Stomach (tissue), 8 donors: ENCODE measurements at regions not wholly inside any gene's neighbourhood (a gene's known extent, or its start where the extent isn't known, plus 50 kb on each side); places are given as distances from the start of the nearest gene placed in this dataset.

Experiments used
- DNase-seq, 2 donors: peaks; one replicate each; pipeline versions ENCODE4 v3.0.0 to v3.0.0-alpha.2; 2013 to 2019
- H3K27ac ChIP-seq, 5 donors: fragments of 200-600 bp in 4 of 5; sonication (generic) in 4 of 5; one replicate each; pipeline ENCODE4 v1.5.1; 2013 to 2019; ENCODE audit warnings: mild to moderate bottlenecking in 1 of 5, moderate library complexity in 1 of 5
- H3K27me3 ChIP-seq, 3 donors: fragments of 200-600 bp; sonication (generic); one replicate each; pipeline ENCODE4 v1.5.1; 2017 to 2019; ENCODE audit warnings: mixed run types in 1 of 3
- H3K36me3 ChIP-seq, 4 donors: fragments of 200-600 bp; sonication (generic); 1 replicate in 3 of 4; 2 replicates in 1 of 4; pipeline ENCODE4 v1.5.1; 2016 to 2019
- H3K4me1 ChIP-seq, 4 donors: fragments of 200-600 bp; sonication (generic); one replicate each; pipeline ENCODE4 v1.5.1; 2016 to 2019
- H3K4me3 ChIP-seq, 4 donors: fragments of 200-600 bp; sonication (generic) in 3 of 4; one replicate each; pipeline ENCODE4 v1.5.1; 2016 to 2019; ENCODE audit warnings: mild to moderate bottlenecking in 1 of 4
- H3K9me3 ChIP-seq, 4 donors: fragments of 200-600 bp; sonication (generic); one replicate each; pipeline ENCODE4 v1.5.1; 2016 to 2019
- CTCF ChIP-seq, 7 experiments: fragments of 450-650 bp in 4 of 7; fragments of 200-600 bp in 3 of 7; sonication (generic) in 3 of 7; IDR thresholded peaks; one replicate each; pipeline ENCODE4 v1.5.1; 2016 to 2019; ENCODE audit warnings: antibody characterized with exemption in 7 of 7, control low read depth in 2 of 7, mild to moderate bottlenecking in 1 of 7
- EP300 ChIP-seq: sonication (generic); formaldehyde crosslinking; IDR thresholded peaks from one replicate; pipeline ENCODE4 v1.6.1; 2017; ENCODE audit warnings: antibody characterized with exemption
- POLR2A ChIP-seq, 4 donors: fragments of 450-650 bp; IDR thresholded peaks; one replicate each; pipeline ENCODE4 v1.6.1; 2016; ENCODE audit warnings: antibody characterized with exemption in 4 of 4, control low read depth in 2 of 4, mild to moderate bottlenecking in 1 of 4, moderate library complexity in 1 of 4
- POLR2AphosphoS5 ChIP-seq, 3 donors: sonication (generic); formaldehyde crosslinking; IDR thresholded peaks; one replicate each; pipeline ENCODE4 v1.6.1; 2016; ENCODE audit warnings: antibody characterized with exemption in 3 of 3
- WGBS, 5 donors: extraction: QIAGEN DNeasy Blood & Tissue Kit in 3 of 5; methylation state at CpG; one replicate each; pipeline versions ENCODE4 v1.1.5 to v1.1.7; 2013 to 2018; 5-methylcytosine and 5-hydroxymethylcytosine counted together
- intact Hi-C: fragments of 100-400 bp; cut with DNase I; formaldehyde crosslinking; loops from one replicate; pipeline ENCODE4 v1.15.1; 2023; ENCODE audit warnings: low total_unique reads
- donor health status: healthy with polysubstance abuse.
- donor health status: Bipolar disorder and iron deficiency.
- donor health status: healthy.

- Histone ChIP-seq H3K9me3 (no peaks in the 10 kb centered on the region), H3K27ac (no peak overlapping the region), H3K27me3 (no peaks in the 10 kb centered on the region), H3K4me3 (no peak overlapping the region), H3K4me1 (no peaks in the 10 kb centered on the region), H3K36me3 (no peaks in the 10 kb centered on the region)
- DNase-seq, result no peak
- TF ChIP-seq CTCF (IDR thresholded peaks at IDR 0.05) (no peak), EP300 (no peak), POLR2A (IDR thresholded peaks at IDR 0.05) (no peak), POLR2AphosphoS5 (IDR thresholded peaks at IDR 0.05) (no peak)
- intact Hi-C loops, result no loop called here
- 32 to 73% (median 60%) methylated on average over 1 of the region's 1 CpG for WGBS, 5 donors
Observed at GRCh38 chr11:80420374-80420773, 979.5 kb upstream of the TENM4 start.

DNA sequence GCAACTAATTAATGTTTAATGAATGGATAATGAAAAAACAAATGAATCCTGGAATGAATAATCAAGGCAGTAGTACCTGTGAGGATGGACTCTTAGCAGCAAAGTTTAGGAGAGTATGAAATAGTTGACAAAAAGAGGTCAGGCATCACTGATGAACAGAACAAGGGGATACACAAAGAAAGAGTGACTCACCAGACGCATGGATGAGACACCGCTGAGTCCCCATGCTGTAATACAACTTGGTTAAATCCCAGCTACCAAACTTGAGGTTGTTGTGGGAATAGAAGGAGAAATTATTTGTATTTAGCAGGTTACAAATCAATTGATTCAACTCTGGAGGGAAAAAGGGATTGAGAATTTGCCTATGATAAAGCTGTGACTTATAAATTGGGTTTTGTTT is 976.9 kb upstream of the TENM4 start:
- Histone ChIP-seq H3K4me1 (no peaks in the 10 kb centered on the region), H3K4me3 (no peak overlapping the region), H3K9me3 (no peaks in the 10 kb centered on the region), H3K27me3 (no peaks in the 10 kb centered on the region), H3K27ac (no peak overlapping the region), H3K36me3 (no peaks in the 10 kb centered on the region)
- intact Hi-C loops, result no loop called here
- no peak for DNase-seq
- TF ChIP-seq POLR2A (IDR thresholded peaks at IDR 0.05) (no peak), CTCF (IDR thresholded peaks at IDR 0.05) (no peak), POLR2AphosphoS5 (IDR thresholded peaks at IDR 0.05) (no peak)
- 72 to 99% (median 92%) methylated on average over 2 of the region's 2 CpGs for WGBS, 5 donors

GRCh38 chr11:80415580-80415979 is 974.8 kb upstream of the TENM4 start:
- intact Hi-C loops, result no loop called here
- H3K36me3 ChIP-seq, result no peaks in the 10 kb centered on the region
- no peak overlapping the region for H3K4me3 ChIP-seq
- no peak overlapping the region for H3K27ac ChIP-seq
- H3K9me3 ChIP-seq, result peaks cover 0 to 4% (median 0%) of the 10 kb centered on the region in 4 donors
- H3K4me1 ChIP-seq, result no peaks in the 10 kb centered on the region
- WGBS, 5 donors, result 92 to 97% (median 93%) methylated on average over 2 of the region's 2 CpGs
- no peaks in the 10 kb centered on the region for H3K27me3 ChIP-seq
- TF ChIP-seq POLR2AphosphoS5 (IDR thresholded peaks at IDR 0.05) (no peak), POLR2A (IDR thresholded peaks at IDR 0.05) (no peak), EP300 (no peak), CTCF (IDR thresholded peaks at IDR 0.05) (no peak)
- no peak for DNase-seq

DNA sequence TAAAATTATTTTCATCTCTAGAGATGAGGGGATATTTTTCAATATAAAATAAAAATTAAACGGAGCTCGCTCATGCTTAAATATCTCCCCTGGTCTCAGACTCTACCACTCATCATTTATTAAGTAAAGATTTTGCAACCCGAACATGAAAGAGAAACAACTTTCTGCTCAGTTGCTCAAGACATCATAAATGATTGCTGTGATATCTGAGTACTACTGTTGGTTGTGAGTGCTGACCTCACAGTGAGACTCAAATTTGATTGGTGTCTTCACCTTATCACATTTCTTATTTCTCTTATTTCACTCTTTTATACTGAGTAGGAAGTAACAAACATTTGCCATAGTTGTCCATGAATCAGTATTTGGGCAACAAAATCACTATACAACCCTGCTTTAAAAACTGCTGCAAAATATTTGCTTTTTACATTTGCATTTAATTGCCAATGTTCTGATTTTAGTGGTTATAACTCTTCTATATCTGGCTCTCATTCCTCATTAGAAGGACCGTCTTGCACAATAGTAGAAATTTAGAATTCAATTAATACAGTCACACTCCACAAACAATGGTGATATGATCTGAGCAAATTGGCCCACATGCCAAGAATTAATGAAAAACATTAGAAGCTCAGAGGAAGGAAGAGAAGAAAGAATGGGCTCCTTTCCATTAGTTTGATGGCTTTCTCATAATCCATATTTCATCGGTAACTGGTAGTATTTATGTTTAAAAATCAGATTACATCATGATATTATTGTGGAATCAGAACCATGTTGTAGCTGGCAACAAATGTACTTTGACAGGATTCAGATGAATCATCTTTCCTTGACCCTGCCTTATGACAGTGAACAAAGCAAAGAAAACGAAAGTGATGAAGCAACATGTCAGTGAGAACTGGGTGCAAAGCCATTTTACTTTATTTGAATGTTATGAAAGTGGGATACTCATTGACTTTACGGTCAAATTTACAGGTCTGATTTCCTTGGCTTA is 973.6 kb upstream of the TENM4 start:
- no peak overlapping the region for H3K4me3 ChIP-seq
- no peaks in the 10 kb centered on the region for H3K36me3 ChIP-seq
- H3K9me3 ChIP-seq, result peaks cover 0 to 4% (median 0%) of the 10 kb centered on the region in 4 donors
- H3K4me1 ChIP-seq, result no peaks in the 10 kb centered on the region
- intact Hi-C loops, result no loop called here
- no peak for TF ChIP-seq POLR2AphosphoS5 (IDR thresholded peaks at IDR 0.05)
- TF ChIP-seq CTCF (IDR thresholded peaks at IDR 0.05), result no peak
- no peak for TF ChIP-seq EP300
- TF ChIP-seq POLR2A (IDR thresholded peaks at IDR 0.05), result no peak
- no peak overlapping the region for H3K27ac ChIP-seq
- WGBS, 5 donors, result 71 to 78% (median 76%) methylated on average over 7 of the region's 7 CpGs
- DNase-seq, result no peak
- H3K27me3 ChIP-seq, result no peaks in the 10 kb centered on the region
